HG03354 (cell line): ENCODE measurements at regions not wholly inside any gene's neighbourhood (a gene's known extent, or its start where the extent isn't known, plus 50 kb on each side); places are given as distances from the start of the nearest gene placed in this dataset.
"Not testable (repeated sequence)": the region's sequence is repeated elsewhere in the genome, so short reads cannot be mapped to it uniquely, and the experiment has no call there.

Experiments used
- ATAC-seq: cut with Tn5 transposase; IDR thresholded peaks from one replicate; pipeline ENCODE4 v1.9.1; 2021; ENCODE audit warnings: mild to moderate bottlenecking; ENCODE audit not compliant: unreplicated experiment, poor library complexity, severe bottlenecking

GRCh38 chr5:126236994-126237393, 186.2 kb upstream of the GRAMD2B start:
- ATAC-seq = no peak

GRCh38 chr5:126248611-126249010, 174.6 kb upstream of the GRAMD2B start:
- no peak for ATAC-seq

DNA sequence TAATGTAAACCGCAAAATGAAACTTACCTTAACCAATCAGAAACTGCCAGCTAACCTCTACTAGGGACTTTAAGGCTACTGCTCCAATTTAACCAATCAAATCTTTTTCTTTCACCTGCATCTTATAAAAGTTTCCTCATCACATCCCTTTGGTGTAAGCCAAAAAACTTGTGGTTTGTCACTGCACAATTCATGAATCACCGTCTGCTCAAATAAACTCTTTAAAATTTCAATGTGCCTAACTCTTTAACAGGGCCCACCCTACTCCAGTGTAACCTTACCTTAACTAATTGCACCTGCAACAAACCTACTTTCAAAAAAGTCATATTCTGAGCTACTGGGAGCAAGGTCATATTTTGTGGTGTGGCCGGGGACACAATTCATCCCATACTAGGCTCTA, 172.2 kb upstream of the GRAMD2B start:
- ATAC-seq = no peak

- no peak for ATAC-seq
Observed at GRCh38 chr5:126253406-126253805, 169.8 kb upstream of the GRAMD2B start.

GRCh38 chr5:126263591-126264184, 159.5 kb upstream of the GRAMD2B start:
- ATAC-seq = no peak

- ATAC-seq = no peak
Observed at GRCh38 chr5:126265917-126266316, 157.3 kb upstream of the GRAMD2B start.

GRCh38 chr5:126267438-126267837, 155.8 kb upstream of the GRAMD2B start:
- ATAC-seq = no peak

- no peak for ATAC-seq
Observed at GRCh38 chr5:126268697-126269315, 154.4 kb upstream of the GRAMD2B start.

GRCh38 chr5:126269511-126269910, 153.7 kb upstream of the GRAMD2B start:
- ATAC-seq = no peak

- ATAC-seq = no peak
Observed at GRCh38 chr5:126271141-126271540, 152.1 kb upstream of the GRAMD2B start.

- no peak for ATAC-seq
Observed at GRCh38 chr5:126274076-126274762, 149.0 kb upstream of the GRAMD2B start.

DNA sequence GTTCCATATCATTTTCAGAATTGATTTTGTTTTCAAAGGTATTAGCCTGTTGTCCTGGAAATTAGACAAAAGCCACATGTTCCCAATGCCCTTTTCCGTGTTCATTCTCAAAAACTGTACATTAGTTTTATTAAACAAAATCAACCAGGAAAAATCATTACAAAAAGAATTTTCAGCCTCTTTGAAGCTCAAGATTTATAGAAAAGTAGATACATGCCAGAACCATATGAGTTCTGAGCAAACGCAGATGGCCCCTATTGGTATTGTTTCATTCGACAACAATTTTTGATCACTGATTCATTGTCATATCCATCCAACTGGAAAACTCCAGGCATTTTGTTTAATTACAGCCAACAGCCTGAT, 148.5 kb upstream of the GRAMD2B start:
- no peak for ATAC-seq

GRCh38 chr5:126277762-126278161, 145.4 kb upstream of the GRAMD2B start:
- no peak for ATAC-seq

GRCh38 chr5:126280343-126280742, 142.9 kb upstream of the GRAMD2B start:
- ATAC-seq = no peak

DNA sequence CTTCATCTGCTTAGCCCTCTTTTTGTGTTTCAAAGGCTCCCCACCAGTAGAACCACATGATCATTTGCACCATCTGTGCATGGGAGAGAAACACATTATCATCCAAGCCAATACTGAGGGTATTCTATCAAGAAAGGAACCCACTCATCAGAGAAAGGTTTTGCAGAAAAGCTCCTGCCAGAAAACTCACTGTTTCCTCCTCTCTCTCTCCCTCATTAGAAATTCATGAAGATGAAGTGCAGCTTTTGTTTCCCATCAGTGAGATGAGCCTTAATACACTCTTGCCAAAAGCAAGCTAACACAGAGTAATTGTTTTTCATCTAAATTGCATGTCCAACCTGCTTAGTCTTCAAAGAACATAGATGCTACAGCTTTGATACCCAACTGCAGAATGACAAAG, 142.4 kb upstream of the GRAMD2B start:
- no peak for ATAC-seq

DNA sequence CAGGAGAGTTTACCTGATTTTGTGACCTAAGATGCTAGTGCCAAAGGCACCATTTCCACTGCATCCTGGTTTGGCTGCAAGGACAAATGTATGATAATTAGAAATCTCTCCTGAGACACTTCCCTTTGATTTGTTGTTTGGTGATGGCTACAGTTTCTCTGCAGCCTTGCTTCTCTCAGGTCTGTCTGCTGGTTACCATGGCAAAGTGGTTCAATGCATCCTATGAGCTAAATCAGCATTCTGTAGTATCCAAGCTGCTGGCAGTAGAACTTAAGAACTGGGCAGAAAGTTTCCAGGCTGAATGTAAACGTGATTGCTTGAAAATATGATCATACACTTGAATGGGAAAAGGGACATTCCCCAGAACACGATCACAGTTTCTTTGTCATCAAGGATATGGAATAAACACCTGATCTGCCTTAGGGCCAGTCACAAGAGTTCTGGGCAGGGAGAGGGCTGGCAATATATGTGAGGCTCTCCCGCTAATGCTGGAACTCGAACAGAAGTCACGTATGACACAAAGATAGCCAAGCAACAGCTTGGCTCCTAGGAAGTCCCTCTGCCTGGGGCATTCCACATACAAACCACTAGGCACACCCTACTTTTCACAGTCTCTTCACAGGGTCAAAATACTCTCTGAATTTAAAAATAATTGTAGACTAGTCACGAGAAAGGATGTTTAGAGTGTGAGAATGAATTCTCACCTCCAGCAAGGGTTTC, 138.1 kb upstream of the GRAMD2B start:
- ATAC-seq = no peak

DNA sequence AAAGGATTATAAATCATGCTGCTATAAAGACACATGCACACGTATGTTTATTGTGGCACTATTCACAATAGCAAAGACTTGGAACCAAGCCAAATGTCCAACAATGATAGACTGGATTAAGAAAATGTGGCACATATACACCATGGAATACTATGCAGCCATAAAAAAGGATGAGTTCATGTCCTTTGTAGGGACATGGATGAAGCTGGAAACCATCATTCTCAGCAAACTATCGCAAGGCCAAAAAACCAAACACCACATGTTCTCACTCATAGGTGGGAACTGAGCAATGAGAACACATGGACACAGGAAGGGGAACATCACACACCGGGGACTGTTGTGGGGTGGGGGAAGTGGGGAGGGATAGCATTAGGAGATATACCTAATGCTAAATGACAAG, 127.1 kb upstream of the GRAMD2B start:
- ATAC-seq = not testable (repeated sequence)

GRCh38 chr5:126300293-126300692, 122.9 kb upstream of the GRAMD2B start:
- ATAC-seq = no peak

DNA sequence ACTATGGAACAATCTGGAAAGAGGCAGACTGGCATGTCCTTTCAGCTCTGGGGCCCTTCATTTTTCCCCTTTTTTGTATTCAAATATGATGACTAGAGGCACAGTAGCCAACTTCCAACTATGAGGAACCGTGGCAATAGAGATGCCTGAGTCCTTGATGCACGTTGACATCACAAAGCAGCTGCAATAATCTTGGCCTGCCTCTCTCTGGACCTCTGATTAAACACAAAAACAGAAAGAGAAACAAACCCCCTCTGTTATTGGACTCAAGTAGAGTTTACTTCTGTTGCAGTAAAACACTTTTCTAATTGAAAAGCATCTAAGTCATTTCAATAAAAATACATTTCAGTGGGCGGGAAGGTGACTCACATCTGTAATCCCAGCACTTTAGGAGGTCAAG, 122.2 kb upstream of the GRAMD2B start:
- ATAC-seq = no peak

DNA sequence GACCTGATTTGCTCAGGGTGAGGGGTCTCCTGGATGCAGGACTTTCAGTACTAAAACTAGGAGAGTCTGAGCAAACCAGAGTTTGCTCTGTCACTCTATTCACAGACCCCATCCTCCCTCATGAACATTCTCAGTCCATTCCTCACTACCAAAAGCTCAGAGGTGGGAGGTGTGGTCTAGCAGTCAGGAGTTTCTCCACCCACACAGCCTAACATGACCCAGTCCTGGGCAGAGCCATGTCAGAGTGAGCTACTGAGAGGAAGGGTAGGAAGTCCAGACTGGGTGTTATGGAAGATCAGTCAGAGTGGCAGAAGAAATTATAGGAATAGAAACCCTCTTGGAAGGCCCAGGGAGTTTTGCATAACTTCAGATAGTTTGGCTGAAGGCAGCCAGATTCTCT, 113.3 kb upstream of the GRAMD2B start:
- ATAC-seq = no peak

DNA sequence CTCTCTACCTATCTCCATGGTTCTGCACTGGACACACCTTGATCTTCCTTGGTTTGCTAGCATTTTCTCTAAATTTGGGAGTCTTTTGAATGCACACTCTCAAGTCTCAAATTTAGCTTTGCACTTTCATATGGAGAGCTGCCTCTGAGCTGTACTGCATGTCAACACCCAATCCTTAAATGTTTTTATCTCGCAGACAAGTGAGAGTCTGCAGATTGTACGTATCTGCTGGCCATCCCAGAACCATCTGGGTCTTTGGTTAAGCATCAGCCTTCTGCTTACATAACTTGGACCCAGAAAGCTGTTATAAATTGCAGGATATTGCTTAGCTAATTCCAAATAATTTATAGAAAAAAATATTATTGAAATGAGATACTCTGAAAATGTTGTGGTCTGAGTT, 111.4 kb upstream of the GRAMD2B start:
- no peak for ATAC-seq
